ENCODE measurements at regions not wholly inside any gene's neighbourhood (a gene's known extent, or its start where the extent isn't known, plus 50 kb on each side); places are given as distances from the start of the nearest gene placed in this dataset.

DNA sequence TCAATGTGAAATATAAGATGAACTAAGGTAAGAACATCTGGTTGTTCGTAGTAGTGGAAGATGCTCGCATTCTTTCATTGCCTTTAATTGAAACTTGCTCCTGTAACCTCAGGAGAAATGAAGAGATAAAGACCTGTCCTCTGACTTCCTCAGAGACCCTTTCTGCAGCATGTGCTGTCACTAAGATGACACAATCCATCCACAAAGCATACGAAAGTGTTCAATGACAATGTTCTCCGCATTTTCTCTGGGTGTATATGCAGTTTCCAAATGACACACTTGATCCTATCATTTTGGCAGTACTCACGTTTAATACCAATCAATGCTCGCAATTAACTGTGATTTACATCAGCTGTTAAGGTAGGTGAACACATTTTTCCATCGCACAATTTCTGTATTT is 65.8 kb downstream of the PRL start:
- Histone ChIP-seq H3K4me3 (ENCODE audit: low read depth in 2 of 2, low read length in 1 of 2) (no peak overlapping the region), H3K4me1 (ENCODE audit: control insufficient read depth in 1 of 2, insufficient read depth in 2 of 2, low read depth in 1 of 2, low read length in 1 of 2) (no peaks in the 10 kb centered on the region), H3K4me2 (no peak overlapping the region), H3K27me3 (ENCODE audit: insufficient read depth) (no peaks in the 10 kb centered on the region), H3K9ac (no peak overlapping the region), H4K20me1 (ENCODE audit: insufficient read depth) (no peaks in the 10 kb centered on the region), H3K79me2 (ENCODE audit: insufficient read depth) (no peaks in the 10 kb centered on the region), H3F3A (replicated peaks; ENCODE audit: insufficient read depth) (peaks cover under 1% of the 10 kb centered on the region), H3K36me3 (replicated peaks in 1 of 2; ENCODE audit: control insufficient read depth in 1 of 2, insufficient read depth in 2 of 2, low read length in 1 of 2) (no peaks in the 10 kb centered on the region), H3K9me3 (no peaks in the 10 kb centered on the region), H3K27ac (ENCODE audit: low read depth in 2 of 2, low read length in 1 of 2) (no peak overlapping the region), H2AFZ (ENCODE audit: low read depth) (no peak overlapping the region), H3K9me2 (no peaks in the 10 kb centered on the region)
- CTCF ChIA-PET, result no interaction called here
- no peak for TF ChIP-seq MEF2A (IDR thresholded peaks at IDR 0.05; ENCODE audit: borderline replicate concordance, low read depth)
- no peak for TF ChIP-seq GABPA (IDR thresholded peaks at IDR 0.05; ENCODE audit: low read depth)
- no peak for TF ChIP-seq NFIC (IDR thresholded peaks at IDR 0.05; ENCODE audit: borderline replicate concordance)
- TF ChIP-seq, protein P1, sequence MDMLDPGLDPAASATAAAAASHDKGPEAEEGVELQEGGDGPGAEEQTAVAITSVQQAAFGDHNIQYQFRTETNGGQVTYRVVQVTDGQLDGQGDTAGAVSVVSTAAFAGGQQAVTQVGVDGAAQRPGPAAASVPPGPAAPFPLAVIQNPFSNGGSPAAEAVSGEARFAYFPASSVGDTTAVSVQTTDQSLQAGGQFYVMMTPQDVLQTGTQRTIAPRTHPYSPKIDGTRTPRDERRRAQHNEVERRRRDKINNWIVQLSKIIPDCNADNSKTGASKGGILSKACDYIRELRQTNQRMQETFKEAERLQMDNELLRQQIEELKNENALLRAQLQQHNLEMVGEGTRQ (IDR thresholded peaks at IDR 0.05; ENCODE audit: borderline replicate concordance, low read depth, low read length), result no peak
- TF ChIP-seq YY1 (IDR thresholded peaks at IDR 0.05; ENCODE audit: low read depth), result no peak
- no peak for TF ChIP-seq NRF1 (IDR thresholded peaks at IDR 0.05; ENCODE audit: low read depth, low read length)
- no peak for TF ChIP-seq FOXM1 (IDR thresholded peaks at IDR 0.05; ENCODE audit: low read depth)
- no peak for TF ChIP-seq ELF1 (IDR thresholded peaks at IDR 0.05)
- TF ChIP-seq, protein P2, sequence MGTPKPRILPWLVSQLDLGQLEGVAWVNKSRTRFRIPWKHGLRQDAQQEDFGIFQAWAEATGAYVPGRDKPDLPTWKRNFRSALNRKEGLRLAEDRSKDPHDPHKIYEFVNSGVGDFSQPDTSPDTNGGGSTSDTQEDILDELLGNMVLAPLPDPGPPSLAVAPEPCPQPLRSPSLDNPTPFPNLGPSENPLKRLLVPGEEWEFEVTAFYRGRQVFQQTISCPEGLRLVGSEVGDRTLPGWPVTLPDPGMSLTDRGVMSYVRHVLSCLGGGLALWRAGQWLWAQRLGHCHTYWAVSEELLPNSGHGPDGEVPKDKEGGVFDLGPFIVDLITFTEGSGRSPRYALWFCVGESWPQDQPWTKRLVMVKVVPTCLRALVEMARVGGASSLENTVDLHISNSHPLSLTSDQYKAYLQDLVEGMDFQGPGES (IDR thresholded peaks at IDR 0.05; ENCODE audit: low read depth, low read length), result no peak
- no peak for TF ChIP-seq EP300 (IDR thresholded peaks at IDR 0.05; ENCODE audit: borderline replicate concordance in 1 of 2, low read depth in 1 of 2, low read length in 1 of 2)
- POLR2A ChIA-PET, result no interaction called here
- DNase-seq, result no peak
- WGBS (ENCODE audit: low lambda C conversion rate), result 90% methylated on average over 7 of the region's 7 CpGs

DNA sequence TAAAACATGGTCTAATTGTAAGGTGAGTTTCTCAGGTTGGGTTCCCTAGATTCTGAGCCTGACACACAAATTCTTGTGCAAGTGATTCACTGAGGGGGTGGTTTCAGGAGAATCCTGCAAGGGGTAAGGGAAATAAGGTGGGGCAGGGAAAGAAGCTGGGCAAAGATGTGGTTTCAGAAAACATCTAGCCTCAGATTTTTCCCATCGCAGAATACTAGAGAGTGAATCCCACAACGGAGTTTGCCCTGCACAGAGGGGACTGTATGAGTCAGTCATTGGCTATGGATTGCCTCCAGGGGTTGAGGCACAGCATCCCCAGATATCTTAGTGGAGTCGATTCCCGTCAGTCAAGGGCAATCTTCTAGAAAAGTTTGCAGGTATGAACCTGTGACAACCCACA is 65.2 kb downstream of the PRL start:
- H3K27ac ChIP-seq (ENCODE audit: low read depth in 2 of 2, low read length in 1 of 2), result no peak overlapping the region
- peaks cover 5% of the 10 kb centered on the region for H3F3A ChIP-seq (replicated peaks; ENCODE audit: insufficient read depth)
- H3K9me3 ChIP-seq, result no peaks in the 10 kb centered on the region
- no peak for TF ChIP-seq RXRA (IDR thresholded peaks at IDR 0.05; ENCODE audit: borderline replicate concordance, low read depth)
- no peak for TF ChIP-seq FOSL2 (IDR thresholded peaks at IDR 0.05; ENCODE audit: borderline replicate concordance, low read depth)
- no peak for TF ChIP-seq TCF12 (IDR thresholded peaks at IDR 0.05)
- no peak for TF ChIP-seq SMC3 (IDR thresholded peaks at IDR 0.05; ENCODE audit: low read depth, low read length)
- TF ChIP-seq GATA2 (CRISPR knock-in tag; IDR thresholded peaks at IDR 0.05), result no peak
- no peak for TF ChIP-seq GABPA (IDR thresholded peaks at IDR 0.05; ENCODE audit: low read depth)
- TF ChIP-seq, protein P3, sequence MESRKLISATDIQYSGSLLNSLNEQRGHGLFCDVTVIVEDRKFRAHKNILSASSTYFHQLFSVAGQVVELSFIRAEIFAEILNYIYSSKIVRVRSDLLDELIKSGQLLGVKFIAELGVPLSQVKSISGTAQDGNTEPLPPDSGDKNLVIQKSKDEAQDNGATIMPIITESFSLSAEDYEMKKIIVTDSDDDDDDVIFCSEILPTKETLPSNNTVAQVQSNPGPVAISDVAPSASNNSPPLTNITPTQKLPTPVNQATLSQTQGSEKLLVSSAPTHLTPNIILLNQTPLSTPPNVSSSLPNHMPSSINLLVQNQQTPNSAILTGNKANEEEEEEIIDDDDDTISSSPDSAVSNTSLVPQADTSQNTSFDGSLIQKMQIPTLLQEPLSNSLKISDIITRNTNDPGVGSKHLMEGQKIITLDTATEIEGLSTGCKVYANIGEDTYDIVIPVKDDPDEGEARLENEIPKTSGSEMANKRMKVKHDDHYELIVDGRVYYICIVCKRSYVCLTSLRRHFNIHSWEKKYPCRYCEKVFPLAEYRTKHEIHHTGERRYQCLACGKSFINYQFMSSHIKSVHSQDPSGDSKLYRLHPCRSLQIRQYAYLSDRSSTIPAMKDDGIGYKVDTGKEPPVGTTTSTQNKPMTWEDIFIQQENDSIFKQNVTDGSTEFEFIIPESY (IDR thresholded peaks at IDR 0.05; ENCODE audit: borderline replicate concordance, low read depth), result no peak
- TF ChIP-seq, protein P4, sequence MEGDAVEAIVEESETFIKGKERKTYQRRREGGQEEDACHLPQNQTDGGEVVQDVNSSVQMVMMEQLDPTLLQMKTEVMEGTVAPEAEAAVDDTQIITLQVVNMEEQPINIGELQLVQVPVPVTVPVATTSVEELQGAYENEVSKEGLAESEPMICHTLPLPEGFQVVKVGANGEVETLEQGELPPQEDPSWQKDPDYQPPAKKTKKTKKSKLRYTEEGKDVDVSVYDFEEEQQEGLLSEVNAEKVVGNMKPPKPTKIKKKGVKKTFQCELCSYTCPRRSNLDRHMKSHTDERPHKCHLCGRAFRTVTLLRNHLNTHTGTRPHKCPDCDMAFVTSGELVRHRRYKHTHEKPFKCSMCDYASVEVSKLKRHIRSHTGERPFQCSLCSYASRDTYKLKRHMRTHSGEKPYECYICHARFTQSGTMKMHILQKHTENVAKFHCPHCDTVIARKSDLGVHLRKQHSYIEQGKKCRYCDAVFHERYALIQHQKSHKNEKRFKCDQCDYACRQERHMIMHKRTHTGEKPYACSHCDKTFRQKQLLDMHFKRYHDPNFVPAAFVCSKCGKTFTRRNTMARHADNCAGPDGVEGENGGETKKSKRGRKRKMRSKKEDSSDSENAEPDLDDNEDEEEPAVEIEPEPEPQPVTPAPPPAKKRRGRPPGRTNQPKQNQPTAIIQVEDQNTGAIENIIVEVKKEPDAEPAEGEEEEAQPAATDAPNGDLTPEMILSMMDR (IDR thresholded peaks at IDR 0.05), result no peak
- TF ChIP-seq EP300 (IDR thresholded peaks at IDR 0.05; ENCODE audit: borderline replicate concordance in 1 of 2, low read depth in 1 of 2, low read length in 1 of 2), result no peak
- TF ChIP-seq NRF1 (IDR thresholded peaks at IDR 0.05; ENCODE audit: low read depth, low read length), result no peak
- TF ChIP-seq ELF1 (IDR thresholded peaks at IDR 0.05), result no peak
- no peak for TF ChIP-seq TEAD4 (IDR thresholded peaks at IDR 0.05; ENCODE audit: borderline replicate concordance, insufficient read depth)
- TF ChIP-seq EZH2phosphoT487 (IDR thresholded peaks at IDR 0.05; ENCODE audit: borderline replicate concordance, low read depth), result no peak
- TF ChIP-seq YY1 (IDR thresholded peaks at IDR 0.05; ENCODE audit: low read depth), result no peak
- TF ChIP-seq CHD2 (IDR thresholded peaks at IDR 0.05; ENCODE audit: low read length, partially characterized antibody), result no peak
- no peaks in the 10 kb centered on the region for H3K27me3 ChIP-seq (ENCODE audit: insufficient read depth)
- WGBS (ENCODE audit: low lambda C conversion rate), result 76% methylated on average over 4 of the region's 4 CpGs
- peaks cover 0 to 2% of the 10 kb centered on the region in 2 experiments; a peak in 2 of 4 replicates for H3K4me1 ChIP-seq (ENCODE audit: control insufficient read depth in 1 of 2, insufficient read depth in 2 of 2, low read depth in 1 of 2, low read length in 1 of 2)
- POLR2A ChIA-PET, result no interaction called here
- no peak for DNase-seq
- H3K9me2 ChIP-seq, result no peaks in the 10 kb centered on the region
- H3K4me3 ChIP-seq (ENCODE audit: low read depth in 2 of 2, low read length in 1 of 2), result no peak overlapping the region
- no peaks in the 10 kb centered on the region for H3K36me3 ChIP-seq (replicated peaks in 1 of 2; ENCODE audit: control insufficient read depth in 1 of 2, insufficient read depth in 2 of 2, low read length in 1 of 2)
- no peak overlapping the region for H3K9ac ChIP-seq
- H3K4me2 ChIP-seq, result no peak overlapping the region
- CTCF ChIA-PET, result no interaction called here
- no peak overlapping the region for H2AFZ ChIP-seq (ENCODE audit: low read depth)
- H4K20me1 ChIP-seq (ENCODE audit: insufficient read depth), result no peaks in the 10 kb centered on the region
- no peaks in the 10 kb centered on the region for H3K79me2 ChIP-seq (ENCODE audit: insufficient read depth)
